22Rv1 (cell line): ENCODE measurements at regions not wholly inside any gene's neighbourhood (a gene's known extent, or its start where the extent isn't known, plus 50 kb on each side); places are given as distances from the start of the nearest gene placed in this dataset.

ENCODE experiments used
- CTCF ChIP-seq: fragments of 450-650 bp; IDR thresholded peaks from 2 replicates; pipeline ENCODE4 v1.5.1; 2017; ENCODE audit warnings: mild to moderate bottlenecking
- ZFX ChIP-seq: fragments of 450-650 bp; IDR thresholded peaks from 2 replicates; pipeline ENCODE4 v1.6.1; 2017; ENCODE audit warnings: antibody characterized with exemption, borderline replicate concordance

DNA sequence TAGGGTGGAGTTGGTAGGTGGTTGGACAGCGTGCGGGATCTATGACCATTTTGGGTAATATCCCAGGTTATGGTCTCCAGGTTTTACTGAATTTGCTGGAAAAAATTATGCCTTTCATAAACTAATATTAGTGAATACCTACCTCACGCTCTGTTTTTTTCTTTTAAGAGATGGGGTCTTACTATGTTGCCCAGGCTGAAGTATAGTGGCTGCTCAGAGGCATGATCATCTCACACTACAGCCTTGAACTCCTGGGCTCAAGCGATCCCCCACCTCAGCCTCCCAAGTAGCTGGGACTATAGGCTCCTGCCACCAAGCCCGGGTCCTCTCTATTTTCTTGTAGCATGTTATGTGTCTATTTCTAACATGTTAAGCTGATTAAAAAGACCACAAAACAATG, 100.2 kb downstream of the RHOU start:
- TF ChIP-seq CTCF = no peak
- no peak for TF ChIP-seq ZFX
